ENCODE measurements at regions not wholly inside any gene's neighbourhood (a gene's known extent, or its start where the extent isn't known, plus 50 kb on each side); places are given as distances from the start of the nearest gene placed in this dataset.
A peak's percentile ranks its signal among the peaks of the same experiment; 100 is the strongest.

- H3K27ac Mint-ChIP-seq = peak overlapping the region; percentile 96
- H3K36me3 Mint-ChIP-seq = peaks cover 10% of the 10 kb centered on the region
- no peaks in the 10 kb centered on the region for H3K27me3 Mint-ChIP-seq
- peaks cover 8% of the 10 kb centered on the region for H3K9me3 Mint-ChIP-seq
- peaks cover 65% of the 10 kb centered on the region for H3K4me1 Mint-ChIP-seq
- peak overlapping the region; percentile 66 for H3K4me3 Mint-ChIP-seq
- DNase-seq = peak; percentile 55
Observed at GRCh38 chr3:59450946-59451763, 401.3 kb upstream of the CFAP20DC start.

- Mint-ChIP-seq H3K36me3 (peaks cover 15% of the 10 kb centered on the region), H3K9me3 (peaks cover 8% of the 10 kb centered on the region), H3K4me3 (no peak overlapping the region), H3K4me1 (peaks cover 72% of the 10 kb centered on the region), H3K27me3 (no peaks in the 10 kb centered on the region), H3K27ac (peak overlapping the region; percentile 96)
- DNase-seq = no peak
Observed at GRCh38 chr3:59450437-59450836, 400.6 kb upstream of the CFAP20DC start.

- H3K4me1 Mint-ChIP-seq = peaks cover 76% of the 10 kb centered on the region
- no peaks in the 10 kb centered on the region for H3K27me3 Mint-ChIP-seq
- peaks cover 3% of the 10 kb centered on the region for H3K9me3 Mint-ChIP-seq
- H3K27ac Mint-ChIP-seq = peak overlapping the region; percentile 22
- peaks cover 13% of the 10 kb centered on the region for H3K36me3 Mint-ChIP-seq
- no peak overlapping the region for H3K4me3 Mint-ChIP-seq
- DNase-seq = no peak
Observed at GRCh38 chr3:59446775-59447465, 397.1 kb upstream of the CFAP20DC start.

GRCh38 chr3:59444676-59445075 lies 394.9 kb upstream of the CFAP20DC start:
- Mint-ChIP-seq H3K4me1 (peaks cover 59% of the 10 kb centered on the region), H3K4me3 (no peak overlapping the region), H3K9me3 (peaks cover 3% of the 10 kb centered on the region), H3K27ac (peak overlapping the region; percentile 99), H3K27me3 (no peaks in the 10 kb centered on the region), H3K36me3 (peaks cover 9% of the 10 kb centered on the region)
- DNase-seq = no peak

GRCh38 chr3:59444294-59444671 lies 394.5 kb upstream of the CFAP20DC start:
- Mint-ChIP-seq H3K27me3 (no peaks in the 10 kb centered on the region), H3K9me3 (peaks cover 3% of the 10 kb centered on the region), H3K36me3 (peaks cover 9% of the 10 kb centered on the region), H3K4me3 (peak overlapping the region; percentile 78), H3K4me1 (peaks cover 55% of the 10 kb centered on the region), H3K27ac (peak overlapping the region; percentile 99)
- DNase-seq = no peak

- DNase-seq = no peak
- H3K4me3 Mint-ChIP-seq = peak overlapping the region; percentile 78
- H3K4me1 Mint-ChIP-seq = peaks cover 51% of the 10 kb centered on the region
- peaks cover 9% of the 10 kb centered on the region for H3K36me3 Mint-ChIP-seq
- H3K27me3 Mint-ChIP-seq = no peaks in the 10 kb centered on the region
- H3K27ac Mint-ChIP-seq = peak overlapping the region; percentile 99
- peaks cover 3% of the 10 kb centered on the region for H3K9me3 Mint-ChIP-seq
Observed at GRCh38 chr3:59443618-59444293, 393.9 kb upstream of the CFAP20DC start.

GRCh38 chr3:59442046-59442445 lies 392.2 kb upstream of the CFAP20DC start:
- H3K27ac Mint-ChIP-seq = no peak overlapping the region
- H3K9me3 Mint-ChIP-seq = peaks cover 3% of the 10 kb centered on the region
- no peaks in the 10 kb centered on the region for H3K27me3 Mint-ChIP-seq
- H3K36me3 Mint-ChIP-seq = peaks cover 9% of the 10 kb centered on the region
- DNase-seq = no peak
- H3K4me3 Mint-ChIP-seq = no peak overlapping the region
- peaks cover 46% of the 10 kb centered on the region for H3K4me1 Mint-ChIP-seq

- H3K27ac Mint-ChIP-seq = no peak overlapping the region
Observed at GRCh38 chr3:59440285-59441028, 390.6 kb upstream of the CFAP20DC start.

GRCh38 chr3:59438492-59438891 lies 388.7 kb upstream of the CFAP20DC start:
- Mint-ChIP-seq H3K27ac (no peak overlapping the region), H3K9me3 (peaks cover 6% of the 10 kb centered on the region), H3K27me3 (no peaks in the 10 kb centered on the region), H3K4me1 (peaks cover 21% of the 10 kb centered on the region), H3K36me3 (peaks cover 6% of the 10 kb centered on the region), H3K4me3 (no peak overlapping the region)
- DNase-seq = no peak

More at GRCh38 chr3:59440285-59441028, 390.6 kb upstream of the CFAP20DC start:
- no peaks in the 10 kb centered on the region for H3K27me3 Mint-ChIP-seq
- no peak for DNase-seq
- H3K4me1 Mint-ChIP-seq = peaks cover 41% of the 10 kb centered on the region
- no peaks in the 10 kb centered on the region for H3K9me3 Mint-ChIP-seq
- peaks cover 5% of the 10 kb centered on the region for H3K36me3 Mint-ChIP-seq
- no peak overlapping the region for H3K4me3 Mint-ChIP-seq

- Mint-ChIP-seq H3K36me3 (peaks cover 4% of the 10 kb centered on the region), H3K4me3 (no peak overlapping the region), H3K27ac (peak overlapping the region; percentile 38), H3K4me1 (peaks cover 16% of the 10 kb centered on the region), H3K27me3 (no peaks in the 10 kb centered on the region), H3K9me3 (peaks cover 6% of the 10 kb centered on the region)
- DNase-seq = no peak
Observed at GRCh38 chr3:59436164-59436958, 386.5 kb upstream of the CFAP20DC start.

GRCh38 chr3:59433546-59433945 lies 383.7 kb upstream of the CFAP20DC start:
- no peak overlapping the region for H3K27ac Mint-ChIP-seq
- no peak for DNase-seq
- no peak overlapping the region for H3K4me3 Mint-ChIP-seq
- peaks cover 4% of the 10 kb centered on the region for H3K36me3 Mint-ChIP-seq
- H3K27me3 Mint-ChIP-seq = no peaks in the 10 kb centered on the region
- H3K9me3 Mint-ChIP-seq = peaks cover 6% of the 10 kb centered on the region
- H3K4me1 Mint-ChIP-seq = peaks cover 15% of the 10 kb centered on the region

- no peak overlapping the region for H3K27ac Mint-ChIP-seq
Observed at GRCh38 chr3:59432665-59433064, 382.8 kb upstream of the CFAP20DC start.

GRCh38 chr3:59430341-59430740 lies 380.5 kb upstream of the CFAP20DC start:
- Mint-ChIP-seq H3K27ac (no peak overlapping the region), H3K4me3 (no peak overlapping the region), H3K4me1 (peaks cover 32% of the 10 kb centered on the region), H3K36me3 (peaks cover 4% of the 10 kb centered on the region), H3K27me3 (no peaks in the 10 kb centered on the region), H3K9me3 (peaks cover 6% of the 10 kb centered on the region)
- DNase-seq = no peak

More at GRCh38 chr3:59432665-59433064, 382.8 kb upstream of the CFAP20DC start:
- H3K4me3 Mint-ChIP-seq = no peak overlapping the region
- H3K4me1 Mint-ChIP-seq = peaks cover 19% of the 10 kb centered on the region
- peaks cover 6% of the 10 kb centered on the region for H3K9me3 Mint-ChIP-seq
- no peak for DNase-seq
- no peaks in the 10 kb centered on the region for H3K27me3 Mint-ChIP-seq
- H3K36me3 Mint-ChIP-seq = peaks cover 4% of the 10 kb centered on the region

GRCh38 chr3:59429198-59429597 lies 379.4 kb upstream of the CFAP20DC start:
- Mint-ChIP-seq H3K4me1 (peaks cover 40% of the 10 kb centered on the region), H3K27ac (no peak overlapping the region), H3K4me3 (no peak overlapping the region), H3K9me3 (peaks cover 4% of the 10 kb centered on the region), H3K36me3 (peaks cover 2% of the 10 kb centered on the region), H3K27me3 (no peaks in the 10 kb centered on the region)
- DNase-seq = no peak

All from activated naive CD8-positive, alpha-beta T cell treated with anti-CD3 and anti-CD28 coated beads for 36 hours (primary cell).